Activated T-cell treated with anti-CD3 and anti-CD28 coated beads, Interleukin-2, amount 50 U/mL, for 72 hours (primary cell): ENCODE measurements at regions not wholly inside any gene's neighbourhood (a gene's known extent, or its start where the extent isn't known, plus 50 kb on each side); places are given as distances from the start of the nearest gene placed in this dataset.

Experiments used
- ATAC-seq, 2 donors: fragments of 150-1000 bp; cut with Tn5 transposase; replicated peaks in 1 of 2; 2 replicates each; pipeline ENCODE4 v1.10.0; 2021; ENCODE audit warnings: moderate library complexity in 2 of 2, mild to moderate bottlenecking in 1 of 2
- DNase-seq, 2 donors: peaks; one replicate each; pipeline ENCODE4 v3.0.0; 2021 to 2022; ENCODE audit warnings: mixed read lengths in 1 of 2
- H3K27ac Mint-ChIP-seq: one replicate; pipeline ENCODE4 v1.8.0; 2022; ENCODE audit warnings: mild to moderate bottlenecking, moderate library complexity, mixed read lengths
- H3K27me3 Mint-ChIP-seq: one replicate; pipeline ENCODE4 v1.8.0; 2022; ENCODE audit warnings: low read depth, mixed read lengths
- H3K36me3 Mint-ChIP-seq, 2 donors: one replicate each; pipeline ENCODE4 v1.8.0; 2022; ENCODE audit warnings: mixed read lengths in 2 of 2, mild to moderate bottlenecking in 1 of 2; ENCODE audit not compliant: insufficient read depth in 2 of 2
- H3K4me1 Mint-ChIP-seq: one replicate; pipeline ENCODE4 v1.8.0; 2022; ENCODE audit warnings: low read depth, mixed read lengths
- H3K4me3 Mint-ChIP-seq, 2 donors: one replicate each; pipeline ENCODE4 v1.8.0; 2022; ENCODE audit warnings: mild to moderate bottlenecking in 2 of 2, mixed read lengths in 2 of 2, moderate library complexity in 2 of 2
- H3K9me3 Mint-ChIP-seq, 2 donors: one replicate each; pipeline ENCODE4 v1.8.0; 2022; ENCODE audit warnings: mixed read lengths in 2 of 2

DNA sequence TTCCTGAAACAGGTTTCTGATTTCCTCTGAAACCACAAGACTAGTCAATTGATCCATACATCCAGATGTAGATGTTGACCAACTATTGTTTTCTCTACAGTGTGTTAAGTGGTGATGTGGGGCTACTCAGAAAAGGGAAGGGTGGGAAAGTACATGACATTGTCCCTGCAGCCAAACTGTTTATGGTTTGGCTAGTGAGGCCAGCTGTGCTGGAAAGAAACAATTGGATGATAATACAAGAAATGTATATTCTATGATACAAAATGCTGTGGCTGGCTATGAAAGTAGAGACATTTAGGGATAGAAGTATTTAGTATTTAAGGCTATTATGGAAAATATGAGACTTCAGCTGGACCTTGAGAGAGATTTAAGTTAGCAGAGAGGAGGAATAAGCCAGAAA lies 244.5 kb downstream of the ADGRL2 start:
- Mint-ChIP-seq H3K4me3 (no peak overlapping the region), H3K27me3 (peaks cover 7% of the 10 kb centered on the region), H3K4me1 (no peaks in the 10 kb centered on the region), H3K27ac (no peak overlapping the region), H3K36me3 (no peaks in the 10 kb centered on the region), H3K9me3 (peaks cover 0 to 2% of the 10 kb centered on the region in 2 donors)
- DNase-seq = no peak
- no peak for ATAC-seq

- H3K4me1 Mint-ChIP-seq = no peaks in the 10 kb centered on the region
- no peaks in the 10 kb centered on the region for H3K36me3 Mint-ChIP-seq
- H3K4me3 Mint-ChIP-seq = no peak overlapping the region
- DNase-seq (no peak), ATAC-seq (no peak)
- peaks cover 0 to 4% of the 10 kb centered on the region in 2 donors for H3K9me3 Mint-ChIP-seq
- no peak overlapping the region for H3K27ac Mint-ChIP-seq
- H3K27me3 Mint-ChIP-seq = peaks cover 7% of the 10 kb centered on the region
These were observed 243.8 kb downstream of the ADGRL2 start for GRCh38 chr1:82044536-82044935.

GRCh38 chr1:82044111-82044510 lies 243.4 kb downstream of the ADGRL2 start:
- Mint-ChIP-seq H3K36me3 (no peaks in the 10 kb centered on the region), H3K27ac (no peak overlapping the region), H3K27me3 (peaks cover 7% of the 10 kb centered on the region), H3K4me3 (no peak overlapping the region), H3K9me3 (peaks cover 0 to 4% of the 10 kb centered on the region in 2 donors), H3K4me1 (no peaks in the 10 kb centered on the region)
- DNase-seq = no peak
- no peak for ATAC-seq

GRCh38 chr1:82042306-82043060 lies 241.7 kb downstream of the ADGRL2 start:
- Mint-ChIP-seq H3K27me3 (peaks cover 7% of the 10 kb centered on the region), H3K27ac (no peak overlapping the region), H3K4me3 (no peak overlapping the region), H3K36me3 (no peaks in the 10 kb centered on the region), H3K4me1 (no peaks in the 10 kb centered on the region), H3K9me3 (peaks cover 0 to 2% of the 10 kb centered on the region in 2 donors)
- ATAC-seq = no peak
- no peak for DNase-seq
